Liver (tissue), 3 donors: ENCODE measurements at regions not wholly inside any gene's neighbourhood (a gene's known extent, or its start where the extent isn't known, plus 50 kb on each side); places are given as distances from the start of the nearest gene placed in this dataset. TPM values are rescaled to one million over a fixed set of nuclear protein-coding genes. Genes with fewer than 3 reads are reported as not detected.

Source experiments
- small RNA-seq: library from RNA; depleted of rRNA; stranded (forward); fragments of <200 nt; gene quantifications from one replicate; pipeline ENCODE3, GENCODE V24; 2014
- TF ChIP-seq, protein P1 (sequence below): fragments of 150-350 bp; IDR thresholded peaks from 2 replicates; pipeline ENCODE4 v1.5.1; 2017; ENCODE audit warnings: improper control_type of control experiment, low read depth, low read length; ENCODE audit not compliant: missing input control
- donor health status: healthy.

DNA sequence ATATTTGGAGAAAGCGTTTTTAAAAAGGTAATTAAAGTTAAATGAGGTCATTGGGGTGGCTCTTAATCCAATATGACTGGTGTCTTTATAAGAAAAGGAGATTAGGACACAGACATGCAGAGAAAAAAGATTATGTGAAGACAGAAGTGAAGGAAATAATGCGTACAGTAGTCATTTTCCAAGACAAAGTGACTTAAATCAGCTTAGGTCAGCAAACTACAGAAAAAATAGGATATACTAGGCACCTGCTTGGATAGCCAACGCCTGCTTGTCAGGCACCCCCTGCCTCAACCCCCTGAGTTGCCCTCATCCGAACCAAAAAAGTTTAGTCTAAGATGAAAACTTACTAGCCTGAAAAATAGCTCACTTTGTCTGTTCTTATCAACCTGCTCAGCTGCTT is 58.2 kb upstream of the SPAG17 start (continued):
- TF ChIP-seq, protein P1, sequence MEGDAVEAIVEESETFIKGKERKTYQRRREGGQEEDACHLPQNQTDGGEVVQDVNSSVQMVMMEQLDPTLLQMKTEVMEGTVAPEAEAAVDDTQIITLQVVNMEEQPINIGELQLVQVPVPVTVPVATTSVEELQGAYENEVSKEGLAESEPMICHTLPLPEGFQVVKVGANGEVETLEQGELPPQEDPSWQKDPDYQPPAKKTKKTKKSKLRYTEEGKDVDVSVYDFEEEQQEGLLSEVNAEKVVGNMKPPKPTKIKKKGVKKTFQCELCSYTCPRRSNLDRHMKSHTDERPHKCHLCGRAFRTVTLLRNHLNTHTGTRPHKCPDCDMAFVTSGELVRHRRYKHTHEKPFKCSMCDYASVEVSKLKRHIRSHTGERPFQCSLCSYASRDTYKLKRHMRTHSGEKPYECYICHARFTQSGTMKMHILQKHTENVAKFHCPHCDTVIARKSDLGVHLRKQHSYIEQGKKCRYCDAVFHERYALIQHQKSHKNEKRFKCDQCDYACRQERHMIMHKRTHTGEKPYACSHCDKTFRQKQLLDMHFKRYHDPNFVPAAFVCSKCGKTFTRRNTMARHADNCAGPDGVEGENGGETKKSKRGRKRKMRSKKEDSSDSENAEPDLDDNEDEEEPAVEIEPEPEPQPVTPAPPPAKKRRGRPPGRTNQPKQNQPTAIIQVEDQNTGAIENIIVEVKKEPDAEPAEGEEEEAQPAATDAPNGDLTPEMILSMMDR = no peak

Small RNAs in the stretch of these regions (small RNA-seq; reads per million reads assigned to genes)
- gene RNA5SP56 = not detected
